DND-41 (cell line): ENCODE measurements at regions not wholly inside any gene's neighbourhood (a gene's known extent, or its start where the extent isn't known, plus 50 kb on each side); places are given as distances from the start of the nearest gene placed in this dataset.

ENCODE experiments used
- ATAC-seq: fragments of 200-7000 bp; cut with Tn5 transposase; 3 replicates; pipeline ENCODE4 v1.9.1; 2021; ENCODE audit warnings: low read depth; ENCODE audit not compliant: insufficient read depth
- DNase-seq: peaks from one replicate; pipeline ENCODE4 v3.0.0-alpha.2; 2020
- H2AFZ ChIP-seq: 2 replicates; pipeline ENCODE4 v1.6.0; 2012; ENCODE audit warnings: low read depth, low read length
- H3K27ac ChIP-seq: 2 replicates; pipeline ENCODE4 v1.5.1; 2012; ENCODE audit warnings: low read length, inconsistent platforms
- H3K27me3 ChIP-seq: fragments of 200-600 bp; sonication (generic); 2 replicates; pipeline ENCODE4 v1.6.0; 2012; ENCODE audit warnings: low read length, mild to moderate bottlenecking, inconsistent platforms; ENCODE audit not compliant: insufficient read depth, poor library complexity
- H3K36me3 ChIP-seq: 2 replicates; pipeline ENCODE4 v1.5.1; 2012; ENCODE audit warnings: low read length, inconsistent platforms; ENCODE audit not compliant: insufficient read depth
- H3K4me1 ChIP-seq: 2 replicates; pipeline ENCODE4 v1.5.1; 2012; ENCODE audit warnings: mild to moderate bottlenecking, low read length; ENCODE audit not compliant: insufficient read depth
- H3K4me2 ChIP-seq: 2 replicates; pipeline ENCODE4 v1.6.0; 2012; ENCODE audit warnings: mild to moderate bottlenecking, moderate library complexity, low read length, inconsistent platforms; ENCODE audit not compliant: insufficient read depth
- H3K4me3 ChIP-seq, 2 experiments: fragments of 200-600 bp in 1 of 2; shearing (Covaris generic) in 1 of 2; 2 replicates each; pipeline ENCODE4 v1.5.1; 2012 to 2016; ENCODE audit warnings: inconsistent platforms in 2 of 2, low read length in 2 of 2, mild to moderate bottlenecking in 2 of 2, low read depth in 1 of 2, moderate library complexity in 1 of 2
- H3K79me2 ChIP-seq: 2 replicates; pipeline ENCODE4 v1.6.0; 2012; ENCODE audit warnings: low read length, inconsistent platforms; ENCODE audit not compliant: insufficient read depth
- H3K9ac ChIP-seq: 2 replicates; pipeline ENCODE4 v1.6.0; 2012; ENCODE audit warnings: low read depth, mild to moderate bottlenecking, inconsistent platforms, low read length, moderate library complexity
- H3K9me3 ChIP-seq: 2 replicates; pipeline ENCODE4 v1.5.1; 2012; ENCODE audit warnings: low read length, moderate library complexity, mild to moderate bottlenecking, inconsistent platforms; ENCODE audit not compliant: insufficient read depth, severe bottlenecking
- H4K20me1 ChIP-seq: 2 replicates; pipeline ENCODE4 v1.6.0; 2012; ENCODE audit warnings: low read length; ENCODE audit not compliant: insufficient read depth
- CTCF ChIP-seq: IDR thresholded peaks from 2 replicates; pipeline ENCODE4 v1.5.1; 2012; ENCODE audit warnings: borderline replicate concordance, low read length, moderate library complexity, mild to moderate bottlenecking; ENCODE audit not compliant: poor library complexity, severe bottlenecking; ENCODE audit errors: extremely low read depth
- EZH2 ChIP-seq: IDR thresholded peaks from 3 replicates; pipeline ENCODE4 v1.6.1; 2012; ENCODE audit warnings: borderline replicate concordance, low read depth, mild to moderate bottlenecking, moderate library complexity, low read length, inconsistent platforms; ENCODE audit not compliant: severe bottlenecking

- TF ChIP-seq CTCF: no peak
- no peak for TF ChIP-seq EZH2
- ATAC-seq: no peak
- Histone ChIP-seq H3K27me3 (no peaks in the 10 kb centered on the region), H3K9ac (no peak overlapping the region), H3K4me3 (no peak overlapping the region), H3K9me3 (peaks cover 2% of the 10 kb centered on the region), H4K20me1 (no peaks in the 10 kb centered on the region), H3K4me1 (no peaks in the 10 kb centered on the region), H3K79me2 (no peaks in the 10 kb centered on the region), H3K36me3 (no peaks in the 10 kb centered on the region), H3K4me2 (no peak overlapping the region), H3K27ac (no peak overlapping the region), H2AFZ (no peak overlapping the region)
- DNase-seq: no peak
Measured at GRCh38 chr2:145654746-145655145, 1134.8 kb upstream of the ZEB2 start.

- Histone ChIP-seq H3K4me2 (no peak overlapping the region), H2AFZ (no peak overlapping the region), H3K4me3 (no peak overlapping the region), H3K79me2 (no peaks in the 10 kb centered on the region), H3K9ac (no peak overlapping the region), H3K9me3 (peaks cover 2% of the 10 kb centered on the region), H4K20me1 (no peaks in the 10 kb centered on the region), H3K4me1 (no peaks in the 10 kb centered on the region), H3K27me3 (no peaks in the 10 kb centered on the region), H3K36me3 (no peaks in the 10 kb centered on the region), H3K27ac (no peak overlapping the region)
- ATAC-seq (no peak), DNase-seq (no peak)
- TF ChIP-seq CTCF: no peak
- no peak for TF ChIP-seq EZH2
Measured at GRCh38 chr2:145654156-145654555, 1134.2 kb upstream of the ZEB2 start.

- DNase-seq (no peak), ATAC-seq (no peak)
- TF ChIP-seq EZH2 (no peak), CTCF (no peak)
- no peak overlapping the region for H2AFZ ChIP-seq
- no peaks in the 10 kb centered on the region for H4K20me1 ChIP-seq
- H3K36me3 ChIP-seq: no peaks in the 10 kb centered on the region
- no peaks in the 10 kb centered on the region for H3K79me2 ChIP-seq
- H3K4me1 ChIP-seq: no peaks in the 10 kb centered on the region
- H3K27ac ChIP-seq: no peak overlapping the region
- no peaks in the 10 kb centered on the region for H3K27me3 ChIP-seq
- no peak overlapping the region for H3K9ac ChIP-seq
- no peak overlapping the region for H3K4me2 ChIP-seq
- peaks cover 2% of the 10 kb centered on the region for H3K9me3 ChIP-seq
- no peak overlapping the region for H3K4me3 ChIP-seq
Measured at GRCh38 chr2:145653553-145653952, 1133.6 kb upstream of the ZEB2 start.
